ENCODE measurements at regions not wholly inside any gene's neighbourhood (a gene's known extent, or its start where the extent isn't known, plus 50 kb on each side); places are given as distances from the start of the nearest gene placed in this dataset.

- TF ChIP-seq CTCF (IDR thresholded peaks at IDR 0.05): no peak
- no peak for TF ChIP-seq POLR2AphosphoS5 (IDR thresholded peaks at IDR 0.05)
These were observed 76.5 kb upstream of the GTSF1L start for GRCh38 chr20:43803276-43803675.
